Fibroblast of lung (primary cell): ENCODE measurements at regions not wholly inside any gene's neighbourhood (a gene's known extent, or its start where the extent isn't known, plus 50 kb on each side); places are given as distances from the start of the nearest gene placed in this dataset.

Experiments
- EZH2 ChIP-seq: IDR thresholded peaks from 2 replicates; pipeline ENCODE4 v1.5.1; 2012; ENCODE audit warnings: low read length, control low read depth, mild to moderate bottlenecking; ENCODE audit errors: missing control alignments
- TF ChIP-seq, protein P1 (sequence below), 2 donors: IDR thresholded peaks in 1 of 2; conservative IDR thresholded peaks in 1 of 2; 1 replicate in 1 of 2; 2 replicates in 1 of 2; pipeline ENCODE4 v1.5.1; 2011 to 2012; ENCODE audit warnings: low read length in 2 of 2, control low read depth in 1 of 2, inconsistent platforms in 1 of 2, low read depth in 1 of 2, mild to moderate bottlenecking in 1 of 2

DNA sequence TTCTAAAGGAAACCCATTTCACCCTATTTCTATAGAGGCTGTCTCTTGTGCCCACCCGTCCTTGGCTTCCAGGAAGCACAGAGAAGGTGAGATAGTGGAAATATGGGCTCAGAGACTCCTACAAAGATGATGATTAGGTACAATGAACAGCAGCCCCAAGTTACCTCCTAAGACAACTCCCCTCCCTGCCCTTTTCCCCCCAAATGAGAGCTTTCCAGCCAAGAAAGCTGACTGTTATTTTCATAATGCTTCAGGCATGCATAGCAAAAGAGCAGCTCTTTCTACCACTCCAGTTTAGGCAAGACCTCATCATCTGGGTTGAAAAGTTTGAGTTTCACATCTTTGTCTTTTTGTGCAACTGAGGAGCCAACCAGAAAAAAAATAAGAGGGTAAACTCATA is 248.8 kb upstream of the ADAMTS9 start:
- TF ChIP-seq, protein P1, sequence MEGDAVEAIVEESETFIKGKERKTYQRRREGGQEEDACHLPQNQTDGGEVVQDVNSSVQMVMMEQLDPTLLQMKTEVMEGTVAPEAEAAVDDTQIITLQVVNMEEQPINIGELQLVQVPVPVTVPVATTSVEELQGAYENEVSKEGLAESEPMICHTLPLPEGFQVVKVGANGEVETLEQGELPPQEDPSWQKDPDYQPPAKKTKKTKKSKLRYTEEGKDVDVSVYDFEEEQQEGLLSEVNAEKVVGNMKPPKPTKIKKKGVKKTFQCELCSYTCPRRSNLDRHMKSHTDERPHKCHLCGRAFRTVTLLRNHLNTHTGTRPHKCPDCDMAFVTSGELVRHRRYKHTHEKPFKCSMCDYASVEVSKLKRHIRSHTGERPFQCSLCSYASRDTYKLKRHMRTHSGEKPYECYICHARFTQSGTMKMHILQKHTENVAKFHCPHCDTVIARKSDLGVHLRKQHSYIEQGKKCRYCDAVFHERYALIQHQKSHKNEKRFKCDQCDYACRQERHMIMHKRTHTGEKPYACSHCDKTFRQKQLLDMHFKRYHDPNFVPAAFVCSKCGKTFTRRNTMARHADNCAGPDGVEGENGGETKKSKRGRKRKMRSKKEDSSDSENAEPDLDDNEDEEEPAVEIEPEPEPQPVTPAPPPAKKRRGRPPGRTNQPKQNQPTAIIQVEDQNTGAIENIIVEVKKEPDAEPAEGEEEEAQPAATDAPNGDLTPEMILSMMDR (conservative IDR thresholded peaks at IDR 0.05 in 1 of 2, IDR thresholded peaks at IDR 0.05 in 1 of 2; ENCODE audit: low read depth in 1 of 2, low read length in 2 of 2) = no peak
- TF ChIP-seq EZH2 = no peak
